BJ (cell line): ENCODE measurements at regions not wholly inside any gene's neighbourhood (a gene's known extent, or its start where the extent isn't known, plus 50 kb on each side); places are given as distances from the start of the nearest gene placed in this dataset.
"Not testable (repeated sequence)": the region's sequence is repeated elsewhere in the genome, so short reads cannot be mapped to it uniquely, and the experiment has no call there.

ENCODE experiments used
- CTCF ChIA-PET: fragments of 350-600 bp; formaldehyde crosslinking; extraction: SDS; loops from one replicate; lab custom pipeline; 2021; ENCODE audit warnings: antibody characterized with exemption, inconsistent platforms; lab: Yijun Ruan, JAX
- POLR2A ChIA-PET: fragments of 300-600 bp; sonication (Branson Sonifier 250); formaldehyde crosslinking; extraction: SDS; loops from one replicate; lab custom pipeline; 2021; ENCODE audit warnings: antibody characterized with exemption; lab: Charles Lee
- DNase-seq: peaks from one replicate; pipeline ENCODE4 v3.0.0-alpha.2; 2011; ENCODE audit warnings: low read depth
- H3K27me3 ChIP-seq: 2 replicates; pipeline ENCODE4 v1.6.0; 2011; ENCODE audit warnings: low read length; ENCODE audit not compliant: control insufficient read depth, insufficient read depth
- H3K36me3 ChIP-seq: 2 replicates; pipeline ENCODE4 v1.5.1; 2011; ENCODE audit warnings: low read length; ENCODE audit not compliant: control insufficient read depth, insufficient read depth
- H3K4me3 ChIP-seq: 2 replicates; pipeline ENCODE4 v1.5.1; 2011; ENCODE audit warnings: low read depth, mild to moderate bottlenecking, control low read depth, low read length
- TF ChIP-seq, protein P1 (sequence below): IDR thresholded peaks from 2 replicates; pipeline ENCODE4 v1.5.1; 2011; ENCODE audit warnings: low read depth, mild to moderate bottlenecking, control low read depth, inconsistent platforms, low read length, moderate library complexity; ENCODE audit not compliant: insufficient read depth

DNA sequence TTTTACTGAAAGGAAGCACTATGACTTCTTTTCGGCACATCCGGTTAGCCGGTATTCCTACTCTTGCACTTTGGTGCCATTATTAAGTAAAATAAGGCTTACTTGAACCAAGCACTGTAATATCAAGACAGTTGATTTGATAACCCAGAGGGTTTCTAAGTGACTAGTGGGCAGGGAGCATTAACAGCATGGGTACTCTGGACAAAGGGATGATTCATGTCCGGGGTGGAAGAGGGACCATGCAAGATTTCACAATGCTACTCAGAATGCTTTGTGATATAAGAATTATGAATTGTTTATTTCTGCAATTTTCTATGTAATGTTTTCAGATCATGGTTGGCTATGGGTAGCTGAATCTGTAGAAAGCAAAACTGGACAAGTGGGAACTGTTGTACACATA, 282.1 kb downstream of the TDRD3 start:
- TF ChIP-seq, protein P1, sequence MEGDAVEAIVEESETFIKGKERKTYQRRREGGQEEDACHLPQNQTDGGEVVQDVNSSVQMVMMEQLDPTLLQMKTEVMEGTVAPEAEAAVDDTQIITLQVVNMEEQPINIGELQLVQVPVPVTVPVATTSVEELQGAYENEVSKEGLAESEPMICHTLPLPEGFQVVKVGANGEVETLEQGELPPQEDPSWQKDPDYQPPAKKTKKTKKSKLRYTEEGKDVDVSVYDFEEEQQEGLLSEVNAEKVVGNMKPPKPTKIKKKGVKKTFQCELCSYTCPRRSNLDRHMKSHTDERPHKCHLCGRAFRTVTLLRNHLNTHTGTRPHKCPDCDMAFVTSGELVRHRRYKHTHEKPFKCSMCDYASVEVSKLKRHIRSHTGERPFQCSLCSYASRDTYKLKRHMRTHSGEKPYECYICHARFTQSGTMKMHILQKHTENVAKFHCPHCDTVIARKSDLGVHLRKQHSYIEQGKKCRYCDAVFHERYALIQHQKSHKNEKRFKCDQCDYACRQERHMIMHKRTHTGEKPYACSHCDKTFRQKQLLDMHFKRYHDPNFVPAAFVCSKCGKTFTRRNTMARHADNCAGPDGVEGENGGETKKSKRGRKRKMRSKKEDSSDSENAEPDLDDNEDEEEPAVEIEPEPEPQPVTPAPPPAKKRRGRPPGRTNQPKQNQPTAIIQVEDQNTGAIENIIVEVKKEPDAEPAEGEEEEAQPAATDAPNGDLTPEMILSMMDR = no peak
- ChIA-PET CTCF (no interaction called here), POLR2A (no interaction called here)
- H3K4me3 ChIP-seq = no peak overlapping the region
- H3K27me3 ChIP-seq = no peaks in the 10 kb centered on the region
- no peaks in the 10 kb centered on the region for H3K36me3 ChIP-seq
- DNase-seq = no peak

DNA sequence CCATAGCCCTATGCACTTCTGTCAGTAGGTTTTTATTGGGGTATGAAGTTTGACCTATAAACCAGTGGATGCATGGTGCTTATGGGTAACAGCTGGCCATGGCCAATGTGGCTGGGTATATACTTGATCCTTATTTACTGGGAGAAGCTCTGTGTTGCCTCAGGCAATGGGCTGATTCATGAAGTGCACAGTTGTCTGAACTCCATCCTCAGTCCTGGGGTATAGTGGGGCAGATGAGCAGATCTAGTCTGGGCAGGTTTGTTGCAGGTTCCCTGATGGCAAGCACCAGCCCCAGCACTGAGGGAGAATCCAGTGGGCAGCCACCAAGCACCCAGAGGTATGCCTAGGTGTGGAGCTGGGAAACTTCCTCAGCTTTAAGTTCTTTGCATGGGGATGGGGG, 274.4 kb downstream of the TDRD3 start:
- no peaks in the 10 kb centered on the region for H3K27me3 ChIP-seq
- ChIA-PET CTCF (interaction anchor here (0.6 kb wide), 1 partner anchor 37 kb away, joined by 3 read pairs; no protein-coding TSS in a partner anchor), POLR2A (no interaction called here)
- DNase-seq = no peak
- no peak overlapping the region for H3K4me3 ChIP-seq
- H3K36me3 ChIP-seq = no peaks in the 10 kb centered on the region
- TF ChIP-seq, protein P1 = no peak

DNA sequence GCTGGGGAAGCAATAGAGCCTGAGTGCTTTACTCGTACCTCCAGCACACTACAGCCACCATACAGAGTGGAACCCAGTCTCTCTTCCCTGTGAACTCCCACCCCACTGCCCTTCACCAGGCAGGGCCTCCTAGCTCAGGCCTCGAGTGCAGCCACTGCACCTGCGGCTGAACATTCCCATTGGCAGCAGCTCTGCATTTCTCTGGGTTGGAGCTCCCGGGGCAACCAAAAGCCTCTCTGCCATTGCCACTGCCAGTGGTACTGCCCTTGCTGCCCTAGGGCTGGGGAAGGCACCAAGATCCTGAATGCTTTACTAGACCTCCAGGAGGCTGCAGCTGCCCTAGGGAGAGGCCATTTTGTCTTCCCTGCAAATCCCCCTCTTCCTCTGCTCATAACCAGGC, 266.8 kb downstream of the TDRD3 start:
- TF ChIP-seq, protein P1 = no peak
- no peak for DNase-seq
- POLR2A ChIA-PET = no interaction called here
- H3K36me3 ChIP-seq = no peaks in the 10 kb centered on the region
- CTCF ChIA-PET = no interaction called here
- H3K4me3 ChIP-seq = no peak overlapping the region
- no peaks in the 10 kb centered on the region for H3K27me3 ChIP-seq

DNA sequence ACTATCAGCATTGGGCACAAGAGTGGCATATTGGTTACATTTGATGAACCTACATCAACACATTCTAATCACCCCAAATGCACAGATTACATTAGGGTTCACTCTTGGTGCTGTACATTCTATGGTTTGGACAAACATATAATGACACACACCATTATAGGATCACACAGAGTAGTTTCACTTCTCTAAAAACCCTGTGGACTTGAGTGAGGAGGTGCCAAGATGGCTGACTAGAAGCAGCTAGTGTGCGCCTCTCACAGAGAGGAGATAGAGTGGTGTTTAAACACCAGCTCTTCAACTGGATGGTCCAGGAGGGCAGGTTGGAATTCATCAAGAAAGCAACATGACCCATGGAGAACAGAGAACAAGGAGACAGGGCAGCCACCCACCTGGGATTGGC, 265.6 kb downstream of the TDRD3 start:
- H3K36me3 ChIP-seq = no peaks in the 10 kb centered on the region
- DNase-seq = no peak
- no peaks in the 10 kb centered on the region for H3K27me3 ChIP-seq
- ChIA-PET POLR2A (no interaction called here), CTCF (no interaction called here)
- H3K4me3 ChIP-seq = no peak overlapping the region
- TF ChIP-seq, protein P1 = no peak

DNA sequence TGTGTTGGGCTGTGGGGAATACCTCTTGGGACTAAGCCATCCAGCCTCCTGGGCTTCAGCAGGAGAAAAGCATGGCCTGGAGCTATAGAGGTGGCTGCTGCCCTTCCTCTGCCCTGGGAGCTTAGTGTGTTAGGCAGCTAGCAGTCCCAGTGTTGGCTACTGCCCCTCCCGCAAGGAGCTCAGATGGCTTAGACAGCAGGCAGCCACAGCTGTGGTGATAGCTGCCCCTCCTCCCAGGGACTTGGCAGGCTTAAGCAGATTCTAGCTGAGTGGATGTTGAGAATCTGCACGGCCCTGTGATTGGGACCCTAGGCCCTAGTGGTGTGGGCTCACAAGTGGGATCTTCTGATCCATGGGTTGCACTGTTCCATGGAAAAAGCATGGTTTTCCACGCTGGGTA, 264.5 kb downstream of the TDRD3 start:
- no peaks in the 10 kb centered on the region for H3K27me3 ChIP-seq
- ChIA-PET CTCF (no interaction called here), POLR2A (no interaction called here)
- DNase-seq = no peak
- no peak overlapping the region for H3K4me3 ChIP-seq
- no peaks in the 10 kb centered on the region for H3K36me3 ChIP-seq
- TF ChIP-seq, protein P1 = no peak

DNA sequence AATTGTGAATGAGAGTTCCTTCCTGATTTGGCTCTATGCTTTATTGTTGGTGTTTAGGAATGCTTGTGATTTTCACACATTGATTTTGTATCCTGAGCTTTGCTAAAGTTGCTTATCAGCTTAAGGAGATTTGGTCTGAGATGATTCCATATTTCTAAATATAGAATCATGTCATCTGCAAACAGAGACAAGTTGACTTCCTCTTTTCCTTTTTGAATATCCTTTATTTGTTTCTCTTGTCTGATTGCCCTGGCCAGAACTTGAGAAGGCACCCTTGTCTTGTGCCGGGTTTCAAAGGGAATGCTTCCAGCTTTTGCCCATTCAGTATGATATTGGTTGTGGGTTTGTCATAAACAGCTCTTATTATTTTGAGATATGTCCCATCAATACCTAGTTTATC, 260.6 kb downstream of the TDRD3 start:
- H3K36me3 ChIP-seq, POLR2A ChIA-PET, CTCF ChIA-PET, DNase-seq, H3K27me3 ChIP-seq, H3K4me3 ChIP-seq: not testable (repeated sequence)
